Heart right ventricle (tissue), 16 donors: ENCODE measurements at regions not wholly inside any gene's neighbourhood (a gene's known extent, or its start where the extent isn't known, plus 50 kb on each side); places are given as distances from the start of the nearest gene placed in this dataset.

Source experiments
- ATAC-seq, 8 donors: fragments of 200-7000 bp; cut with Tn5 transposase; one replicate each; pipeline ENCODE4 v1.9.1; 2020; ENCODE audit warnings: mild to moderate bottlenecking in 8 of 8, moderate library complexity in 8 of 8, moderate number of reproducible peaks in 1 of 8
- DNase-seq, 2 donors: peaks; one replicate each; pipeline ENCODE4 v3.0.0-alpha.2; 2020
- H3K27ac ChIP-seq, 10 donors: fragments of 200-600 bp; sonication (generic) in 2 of 10; one replicate each; pipeline versions ENCODE4 v1.5.0 to v1.8.0; 2020 to 2022; ENCODE audit warnings: mild to moderate bottlenecking in 3 of 10
- H3K27me3 ChIP-seq, 7 donors: fragments of 200-600 bp; one replicate each; pipeline ENCODE4 v1.8.0; 2021 to 2022; ENCODE audit warnings: mild to moderate bottlenecking in 2 of 7
- H3K36me3 ChIP-seq, 9 donors: fragments of 200-600 bp; sonication (generic) in 1 of 9; one replicate each; pipeline versions ENCODE4 v1.5.0 to v1.8.0; 2020 to 2022; ENCODE audit warnings: mild to moderate bottlenecking in 2 of 9
- H3K4me1 ChIP-seq, 9 donors: fragments of 200-600 bp; sonication (generic) in 1 of 9; one replicate each; pipeline versions ENCODE4 v1.5.0 to v1.8.0; 2020 to 2022; ENCODE audit warnings: mild to moderate bottlenecking in 4 of 9
- H3K4me3 ChIP-seq, 10 donors: fragments of 200-600 bp; sonication (generic) in 2 of 10; one replicate each; pipeline versions ENCODE4 v1.5.0 to v1.8.0; 2020 to 2022; ENCODE audit warnings: mild to moderate bottlenecking in 7 of 10, moderate library complexity in 2 of 10
- H3K9me3 ChIP-seq, 11 donors: fragments of 200-600 bp in 10 of 11; sonication (generic) in 2 of 11; one replicate each; pipeline versions ENCODE4 v1.5.0 to v1.8.0; 2013 to 2022; ENCODE audit warnings: mild to moderate bottlenecking in 2 of 11, control low read depth in 1 of 11, moderate library complexity in 1 of 11
- CTCF ChIP-seq, 9 donors: fragments of 200-600 bp; sonication (generic) in 2 of 9; IDR thresholded peaks; one replicate each; pipeline versions ENCODE4 v1.5.0 to v1.8.0; 2021 to 2022; ENCODE audit warnings: antibody characterized with exemption in 9 of 9, mild to moderate bottlenecking in 5 of 9, moderate library complexity in 1 of 9
- WGBS, 2 donors: extraction: QIAGEN DNeasy Blood & Tissue Kit; methylation state at CpG; one replicate each; pipeline ENCODE4 v1.1.7; 2013; ENCODE audit warnings: inconsistent platforms in 1 of 2; 5-methylcytosine and 5-hydroxymethylcytosine counted together
- intact Hi-C, 10 donors: fragments of 100-400 bp; cut with DNase I; formaldehyde crosslinking; loops; one replicate each; pipeline versions ENCODE4 v1.11.1 to v1.14.2; 2022
- donor health status: Arrhythmogenic right ventricular cardiomyopathy.
- donor health status: ischemic (EF 13 %, LVEDD 7.1; RV severe dilation, severe dysfunction).
- donor health status: healthy with polysubstance abuse.
- donor health status: DM: no; HTN: yes; CAD: no.
- donor health status: DM: no; HTN: no; CAD: no.
- donor health status: ischemic (EF 25% LVEDD 6.9; RV normal size, moderate dysfunction).
- donor health status: ischemic (EF 25% LVEDD 5.7; RV mildly dilated, moderate dysfunction).
- donor health status: healthy.
- donor health status: DM: yes; HTN: yes; CAD: no.
- donor health status: Ischemic cardiomyopathy.
- donor health status: ischemic (EF 35%, LVEDD 5.7; RV mildly dilated, moderate dysfunction).
- donor health status: nonischemic (EF 11% LVEDD 7.7; RV severe dilation, severe dysfunction).
- donor health status: DM: yes; HTN: yes; CAD: no.
- donor health status: PGD.
- donor health status: ischemic (EF 29% LVEDD 5.4; RV normal size, mild dysfunction).
- donor health status: nonischemic (EF 23%, LVEDD 6.1; RV moderate dilation, normal function).

GRCh38 chr4:127145006-127145540 is 487.7 kb upstream of the INTU start:
- Histone ChIP-seq H3K27ac (no peak overlapping the region), H3K27me3 (no peaks in the 10 kb centered on the region), H3K4me3 (no peak overlapping the region), H3K9me3 (no peaks in the 10 kb centered on the region), H3K4me1 (no peaks in the 10 kb centered on the region), H3K36me3 (no peaks in the 10 kb centered on the region)
- TF ChIP-seq CTCF (IDR thresholded peaks at IDR 0.05) = no peak
- DNase-seq (no peak), ATAC-seq (no peak)
- intact Hi-C loops = no loop called here
- WGBS, 2 donors = 72 to 78% methylated on average over 5 of the region's 5 CpGs

GRCh38 chr4:127148165-127148564 is 484.6 kb upstream of the INTU start:
- no peak for TF ChIP-seq CTCF (IDR thresholded peaks at IDR 0.05)
- intact Hi-C loops = no loop called here
- no peaks in the 10 kb centered on the region for H3K36me3 ChIP-seq
- no peak overlapping the region for H3K27ac ChIP-seq
- H3K9me3 ChIP-seq = peaks cover 0 to 8% (median 0%) of the 10 kb centered on the region in 11 donors
- ATAC-seq = no peak
- no peaks in the 10 kb centered on the region for H3K4me1 ChIP-seq
- no peaks in the 10 kb centered on the region for H3K27me3 ChIP-seq
- H3K4me3 ChIP-seq = no peak overlapping the region
- DNase-seq = no peak

- no peak for DNase-seq
- Histone ChIP-seq H3K27ac (no peak overlapping the region), H3K4me1 (no peaks in the 10 kb centered on the region), H3K4me3 (no peak overlapping the region), H3K9me3 (peaks cover 0 to 8% (median 0%) of the 10 kb centered on the region in 11 donors), H3K36me3 (no peaks in the 10 kb centered on the region), H3K27me3 (no peaks in the 10 kb centered on the region)
- intact Hi-C loops = no loop called here
- no peak for ATAC-seq
- TF ChIP-seq CTCF (IDR thresholded peaks at IDR 0.05) = no peak
- 83 to 92% methylated on average over 3 of the region's 3 CpGs for WGBS, 2 donors
Observed at GRCh38 chr4:127149086-127149485, 483.7 kb upstream of the INTU start.

- ATAC-seq = no peak
- Histone ChIP-seq H3K27ac (no peak overlapping the region), H3K4me1 (no peaks in the 10 kb centered on the region), H3K9me3 (peaks cover 0 to 8% (median 0%) of the 10 kb centered on the region in 11 donors), H3K36me3 (no peaks in the 10 kb centered on the region), H3K27me3 (no peaks in the 10 kb centered on the region), H3K4me3 (no peak overlapping the region)
- intact Hi-C loops = no loop called here
- no peak for DNase-seq
- no peak for TF ChIP-seq CTCF (IDR thresholded peaks at IDR 0.05)
Observed at GRCh38 chr4:127151941-127152340, 480.8 kb upstream of the INTU start.
